Vagina (tissue), 2 donors: ENCODE measurements at regions not wholly inside any gene's neighbourhood (a gene's known extent, or its start where the extent isn't known, plus 50 kb on each side); places are given as distances from the start of the nearest gene placed in this dataset.
"Not testable (repeated sequence)": the region's sequence is repeated elsewhere in the genome, so short reads cannot be mapped to it uniquely, and the experiment has no call there.

Experiments
- DNase-seq, 2 donors: peaks; one replicate each; pipeline ENCODE4 v3.0.0-alpha.2; 2017; ENCODE audit errors: extremely low spot score in 2 of 2
- H3K27ac ChIP-seq: fragments of 200-600 bp; sonication (generic); one replicate; pipeline ENCODE4 v1.5.1; 2019
- H3K27me3 ChIP-seq: fragments of 200-600 bp; sonication (generic); one replicate; pipeline ENCODE4 v1.5.1; 2019
- H3K36me3 ChIP-seq, 2 donors: fragments of 200-600 bp; sonication (generic); one replicate each; pipeline ENCODE4 v1.5.1; 2017 to 2019
- H3K4me1 ChIP-seq: fragments of 200-600 bp; sonication (generic); one replicate; pipeline ENCODE4 v1.5.1; 2019
- H3K4me3 ChIP-seq, 2 donors: fragments of 200-600 bp; sonication (generic); 1 replicate in 1 of 2; 2 replicates in 1 of 2; pipeline ENCODE4 v1.5.1; 2016 to 2019
- H3K9me3 ChIP-seq: fragments of 200-600 bp; sonication (generic); one replicate; pipeline ENCODE4 v1.5.1; 2019
- CTCF ChIP-seq, 3 experiments: fragments of 450-650 bp in 2 of 3; fragments of 200-600 bp in 1 of 3; sonication (generic) in 1 of 3; IDR thresholded peaks; one replicate each; pipeline ENCODE4 v1.5.1; 2017 to 2019; ENCODE audit warnings: antibody characterized with exemption in 3 of 3, mild to moderate bottlenecking in 2 of 3, moderate library complexity in 2 of 3
- POLR2A ChIP-seq, 2 donors: fragments of 450-650 bp; IDR thresholded peaks; one replicate each; pipeline ENCODE4 v1.6.1; 2017; ENCODE audit warnings: antibody characterized with exemption in 2 of 2, mild to moderate bottlenecking in 2 of 2, moderate library complexity in 2 of 2
- POLR2AphosphoS5 ChIP-seq, 2 donors: sonication (generic); formaldehyde crosslinking; IDR thresholded peaks; one replicate each; pipeline ENCODE4 v1.9.0; 2017; ENCODE audit warnings: antibody characterized with exemption in 2 of 2, mild to moderate bottlenecking in 2 of 2, low read depth in 1 of 2; ENCODE audit not compliant: insufficient read depth in 1 of 2
- intact Hi-C: fragments of 100-400 bp; cut with DNase I; formaldehyde crosslinking; loops from one replicate; pipeline ENCODE4 v1.15.1; 2023

GRCh38 chr11:44434191-44434590 lies 124.3 kb upstream of the ALX4 start:
- no peaks in the 10 kb centered on the region for H3K36me3 ChIP-seq
- no peak for TF ChIP-seq POLR2A (IDR thresholded peaks at IDR 0.05)
- no peak for TF ChIP-seq CTCF (IDR thresholded peaks at IDR 0.05)
- TF ChIP-seq POLR2AphosphoS5 (IDR thresholded peaks at IDR 0.05; ENCODE audit: insufficient read depth in 1 of 2, low read depth in 1 of 2), result no peak
- DNase-seq, result no peak
- H3K9me3 ChIP-seq, result no peaks in the 10 kb centered on the region
- no peaks in the 10 kb centered on the region for H3K4me1 ChIP-seq
- H3K27ac ChIP-seq, result no peak overlapping the region
- H3K27me3 ChIP-seq, result no peaks in the 10 kb centered on the region
- H3K4me3 ChIP-seq, result no peak overlapping the region
- intact Hi-C loops, result no loop called here

- Histone ChIP-seq H3K27me3 (no peaks in the 10 kb centered on the region), H3K9me3 (no peaks in the 10 kb centered on the region), H3K4me1 (no peaks in the 10 kb centered on the region), H3K36me3 (no peaks in the 10 kb centered on the region), H3K27ac (no peak overlapping the region), H3K4me3 (no peak overlapping the region)
- no peak for DNase-seq
- TF ChIP-seq POLR2AphosphoS5 (IDR thresholded peaks at IDR 0.05; ENCODE audit: insufficient read depth in 1 of 2, low read depth in 1 of 2) (no peak), POLR2A (IDR thresholded peaks at IDR 0.05) (no peak), CTCF (IDR thresholded peaks at IDR 0.05) (no peak)
- intact Hi-C loops, result no loop called here
Observed at GRCh38 chr11:44437122-44437521, 127.2 kb upstream of the ALX4 start.

GRCh38 chr11:44442893-44443673 lies 122.4 kb upstream of the CD82 start:
- H3K4me3 ChIP-seq, DNase-seq, H3K4me1 ChIP-seq, H3K9me3 ChIP-seq, H3K36me3 ChIP-seq, H3K27ac ChIP-seq, H3K27me3 ChIP-seq, intact Hi-C loops: not testable (repeated sequence)

GRCh38 chr11:44443836-44444769 lies 121.4 kb upstream of the CD82 start:
- intact Hi-C loops, result no loop called here
- TF ChIP-seq POLR2AphosphoS5 (IDR thresholded peaks at IDR 0.05; ENCODE audit: insufficient read depth in 1 of 2, low read depth in 1 of 2), result no peak
- no peak for TF ChIP-seq POLR2A (IDR thresholded peaks at IDR 0.05)
- TF ChIP-seq CTCF (IDR thresholded peaks at IDR 0.05), result no peak
- Histone ChIP-seq H3K4me3 (no peak overlapping the region), H3K36me3 (no peaks in the 10 kb centered on the region), H3K9me3 (no peaks in the 10 kb centered on the region), H3K4me1 (no peaks in the 10 kb centered on the region), H3K27ac (no peak overlapping the region), H3K27me3 (no peaks in the 10 kb centered on the region)
- no peak for DNase-seq

GRCh38 chr11:44444770-44445321 lies 120.6 kb upstream of the CD82 start:
- H3K27ac ChIP-seq, result no peak overlapping the region
- intact Hi-C loops, result no loop called here
- H3K9me3 ChIP-seq, result no peaks in the 10 kb centered on the region
- no peaks in the 10 kb centered on the region for H3K4me1 ChIP-seq
- no peaks in the 10 kb centered on the region for H3K36me3 ChIP-seq
- TF ChIP-seq POLR2A (IDR thresholded peaks at IDR 0.05), result no peak
- TF ChIP-seq CTCF (IDR thresholded peaks at IDR 0.05), result no peak
- TF ChIP-seq POLR2AphosphoS5 (IDR thresholded peaks at IDR 0.05; ENCODE audit: insufficient read depth in 1 of 2, low read depth in 1 of 2), result no peak
- no peaks in the 10 kb centered on the region for H3K27me3 ChIP-seq
- no peak overlapping the region for H3K4me3 ChIP-seq
- DNase-seq, result no peak
